ENCODE measurements at regions not wholly inside any gene's neighbourhood (a gene's known extent, or its start where the extent isn't known, plus 50 kb on each side); places are given as distances from the start of the nearest gene placed in this dataset.

DNA sequence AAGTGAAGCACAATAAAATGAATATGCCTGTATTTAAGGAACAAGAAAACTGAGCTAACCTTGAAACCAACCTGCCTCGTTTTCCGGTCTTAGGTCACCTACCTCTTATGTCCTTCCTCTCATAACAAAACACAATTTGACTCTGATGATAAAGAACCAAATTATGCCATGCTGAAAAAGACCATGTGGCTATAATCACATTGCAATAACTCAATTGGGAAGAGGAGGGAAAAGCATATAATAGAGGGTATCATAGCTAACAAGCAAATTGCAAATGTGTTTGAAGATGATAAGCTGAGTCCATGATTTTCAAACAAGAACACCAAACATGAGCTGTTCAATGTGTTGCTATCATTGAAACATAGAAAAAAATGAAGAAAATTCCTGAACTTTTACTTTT lies 260.8 kb downstream of the PLK2 start:
- H3K27ac ChIP-seq = no peak overlapping the region
- TF ChIP-seq, protein P1, sequence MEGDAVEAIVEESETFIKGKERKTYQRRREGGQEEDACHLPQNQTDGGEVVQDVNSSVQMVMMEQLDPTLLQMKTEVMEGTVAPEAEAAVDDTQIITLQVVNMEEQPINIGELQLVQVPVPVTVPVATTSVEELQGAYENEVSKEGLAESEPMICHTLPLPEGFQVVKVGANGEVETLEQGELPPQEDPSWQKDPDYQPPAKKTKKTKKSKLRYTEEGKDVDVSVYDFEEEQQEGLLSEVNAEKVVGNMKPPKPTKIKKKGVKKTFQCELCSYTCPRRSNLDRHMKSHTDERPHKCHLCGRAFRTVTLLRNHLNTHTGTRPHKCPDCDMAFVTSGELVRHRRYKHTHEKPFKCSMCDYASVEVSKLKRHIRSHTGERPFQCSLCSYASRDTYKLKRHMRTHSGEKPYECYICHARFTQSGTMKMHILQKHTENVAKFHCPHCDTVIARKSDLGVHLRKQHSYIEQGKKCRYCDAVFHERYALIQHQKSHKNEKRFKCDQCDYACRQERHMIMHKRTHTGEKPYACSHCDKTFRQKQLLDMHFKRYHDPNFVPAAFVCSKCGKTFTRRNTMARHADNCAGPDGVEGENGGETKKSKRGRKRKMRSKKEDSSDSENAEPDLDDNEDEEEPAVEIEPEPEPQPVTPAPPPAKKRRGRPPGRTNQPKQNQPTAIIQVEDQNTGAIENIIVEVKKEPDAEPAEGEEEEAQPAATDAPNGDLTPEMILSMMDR (conservative IDR thresholded peaks at IDR 0.05) = no peak

DNA sequence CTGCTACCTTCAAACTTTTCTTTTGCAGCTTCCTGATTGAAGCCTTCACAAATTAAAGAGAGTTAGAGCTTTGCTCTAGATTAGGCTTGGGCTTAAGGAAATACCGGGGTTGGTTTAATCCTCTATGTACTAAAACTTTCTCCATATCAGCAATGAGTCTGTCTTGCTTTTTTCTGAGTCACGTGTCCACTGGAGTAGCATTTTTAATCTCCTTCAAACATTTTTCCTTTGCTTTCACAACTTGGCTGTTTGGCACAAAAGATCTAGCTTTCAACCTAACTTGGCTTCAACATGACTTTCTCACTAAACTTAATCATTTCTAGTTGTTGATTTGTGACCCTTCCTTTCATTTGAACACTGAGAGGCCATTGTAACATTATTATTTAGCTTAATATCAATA lies 261.6 kb downstream of the PLK2 start:
- TF ChIP-seq, protein P1 (conservative IDR thresholded peaks at IDR 0.05) = no peak
- H3K27ac ChIP-seq = no peak overlapping the region

DNA sequence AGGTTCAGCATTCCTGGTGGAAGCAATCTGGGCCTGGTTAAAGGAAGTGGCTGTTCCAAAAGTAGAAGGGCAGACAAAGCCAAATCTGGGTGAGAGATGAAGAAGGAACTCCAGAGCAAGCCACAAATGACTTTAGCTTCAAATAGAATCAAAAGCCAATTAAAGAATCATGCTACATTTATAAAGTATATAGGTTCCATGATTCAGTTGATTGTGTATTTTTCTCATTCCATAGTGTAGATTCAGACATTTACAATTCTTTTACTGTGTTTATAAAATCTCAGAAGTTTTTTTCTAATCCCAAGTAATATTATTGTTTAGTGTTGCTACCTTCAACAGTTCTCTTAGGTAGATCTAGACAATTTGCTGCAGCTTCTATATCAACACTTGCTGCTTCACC lies 262.0 kb downstream of the PLK2 start:
- TF ChIP-seq, protein P1 (conservative IDR thresholded peaks at IDR 0.05) = no peak
- no peak overlapping the region for H3K27ac ChIP-seq

DNA sequence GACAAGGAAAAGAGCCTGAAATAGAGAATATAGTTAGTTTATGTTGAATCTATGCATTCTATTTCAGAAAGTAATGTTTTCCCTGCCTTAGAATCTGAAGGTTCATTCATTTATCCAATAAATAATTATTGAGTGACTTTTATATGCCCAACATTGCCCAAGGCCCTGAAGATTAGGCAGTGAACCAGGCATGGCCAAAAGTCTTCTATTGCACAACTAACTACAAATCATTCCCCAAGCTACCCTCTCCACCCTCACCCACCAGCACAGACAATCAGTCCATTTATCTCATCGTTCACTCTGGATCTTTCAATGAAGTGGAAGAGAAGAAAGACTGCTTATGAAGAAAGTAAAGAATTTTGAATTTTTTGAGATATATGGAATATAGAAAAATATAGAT lies 268.4 kb downstream of the PLK2 start:
- TF ChIP-seq, protein P1 (conservative IDR thresholded peaks at IDR 0.05) = no peak
- no peak overlapping the region for H3K27ac ChIP-seq

DNA sequence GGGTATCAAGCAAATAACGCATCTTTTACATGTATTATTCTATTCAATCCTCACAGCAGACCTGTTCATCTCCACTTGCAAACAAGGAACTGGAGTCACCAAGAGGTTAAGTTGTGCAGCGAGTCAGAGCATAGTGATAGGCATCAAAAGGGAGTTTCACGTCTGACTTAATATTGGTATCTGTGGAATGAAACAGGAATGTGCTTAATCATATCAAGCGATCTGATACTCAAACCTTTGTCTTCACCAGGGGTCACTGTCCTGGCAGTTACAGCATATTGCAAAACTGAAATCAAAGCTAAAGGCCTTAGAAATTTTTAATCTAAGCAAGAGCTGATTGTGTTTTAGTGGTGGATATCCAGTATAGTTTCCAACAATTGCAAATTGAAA lies 271.6 kb downstream of the PLK2 start:
- H3K27ac ChIP-seq = peak overlapping the region; percentile 10; the same call in 1 of the 2 replicates
- TF ChIP-seq, protein P1 (conservative IDR thresholded peaks at IDR 0.05) = peak; percentile 41

DNA sequence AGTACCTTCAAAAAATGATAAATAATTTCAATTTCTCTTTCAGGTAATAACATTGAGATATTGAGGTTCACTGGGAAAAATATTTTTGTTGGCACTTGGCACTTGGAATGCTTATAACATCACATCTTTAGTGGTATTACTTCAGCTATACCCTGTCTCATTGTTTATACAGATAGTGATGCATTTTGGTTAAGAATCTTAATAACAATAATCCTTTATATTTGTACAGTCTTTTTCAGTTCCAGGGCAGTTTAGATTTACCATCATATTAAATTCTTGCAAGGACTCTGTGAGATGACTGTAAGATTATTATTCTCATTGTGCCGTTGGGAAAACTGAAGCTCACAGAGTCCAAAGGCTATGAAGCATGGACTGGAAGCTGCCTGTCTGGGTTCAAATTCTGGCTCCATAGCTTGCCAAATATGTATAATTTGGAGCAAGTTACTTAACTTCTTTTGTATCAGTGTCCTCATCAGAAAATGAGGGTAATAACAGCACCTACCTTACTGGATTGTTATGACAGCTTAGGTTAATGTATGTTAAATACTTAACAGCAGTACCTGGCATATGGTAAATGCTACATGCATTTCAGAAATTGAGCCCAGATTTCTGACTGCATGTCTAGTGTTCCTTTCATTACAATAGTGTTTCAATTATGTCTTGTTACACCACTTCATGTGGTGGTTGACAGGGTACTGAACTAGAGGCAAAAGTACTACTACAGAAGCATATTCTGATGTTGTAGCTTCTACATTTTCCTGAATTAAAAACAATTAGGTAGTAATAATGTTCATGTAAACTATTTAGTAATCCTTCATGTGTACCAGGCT lies 272.2 kb downstream of the PLK2 start:
- TF ChIP-seq, protein P1 (conservative IDR thresholded peaks at IDR 0.05) = no peak

DNA sequence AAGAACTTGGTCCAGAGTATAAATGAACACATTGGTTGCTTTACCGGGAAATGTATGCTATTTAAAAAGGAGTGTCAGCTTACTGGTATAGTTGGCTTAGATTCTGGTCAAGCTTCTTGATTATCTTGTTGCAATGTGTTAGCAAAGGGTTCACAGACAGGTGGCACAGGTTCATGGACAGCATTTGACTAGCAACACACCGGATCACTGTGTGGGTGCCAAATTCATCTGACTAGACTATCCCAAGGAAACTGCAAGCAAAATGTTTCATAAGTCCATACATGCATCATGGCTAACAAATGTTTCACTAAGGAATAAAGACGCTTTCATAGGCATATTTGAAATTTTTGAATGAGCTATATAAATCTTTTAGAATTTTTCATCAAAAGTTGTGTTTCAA lies 274.1 kb downstream of the PLK2 start:
- TF ChIP-seq, protein P1 (conservative IDR thresholded peaks at IDR 0.05) = no peak
- peak overlapping the region; percentile 76 for H3K27ac ChIP-seq

More for the DNA sequence above, 272.2 kb downstream of the PLK2 start:
- H3K27ac ChIP-seq = peak overlapping the region; percentile 10; the same call in 1 of the 2 replicates
